T-helper 17 cell (primary cell): ENCODE measurements at regions not wholly inside any gene's neighbourhood (a gene's known extent, or its start where the extent isn't known, plus 50 kb on each side); places are given as distances from the start of the nearest gene placed in this dataset.
"Not testable (repeated sequence)": the region's sequence is repeated elsewhere in the genome, so short reads cannot be mapped to it uniquely, and the experiment has no call there.

Source experiments
- ATAC-seq: fragments of 150-1000 bp; cut with Tn5 transposase; 2 replicates; pipeline ENCODE4 v1.10.0; 2021; ENCODE audit warnings: mild to moderate bottlenecking, moderate library complexity
- DNase-seq, 3 donors: peaks; one replicate each; pipeline versions ENCODE4 v3.0.0 to v3.0.0-alpha.2; 2020 to 2021
- H3K9me3 ChIP-seq: one replicate; pipeline ENCODE4 v1.7.0; 2013; ENCODE audit warnings: low read length, mild to moderate bottlenecking; ENCODE audit not compliant: control insufficient read depth, poor library complexity, severe bottlenecking
- H3K27ac Mint-ChIP-seq: one replicate; pipeline ENCODE4 v1.8.0; 2022; ENCODE audit warnings: mild to moderate bottlenecking, moderate library complexity, mixed read lengths
- H3K27me3 Mint-ChIP-seq: one replicate; pipeline ENCODE4 v1.8.0; 2022; ENCODE audit warnings: mixed read lengths
- H3K36me3 Mint-ChIP-seq: one replicate; pipeline ENCODE4 v1.8.0; 2022; ENCODE audit warnings: low read depth, mixed read lengths
- H3K4me1 Mint-ChIP-seq: one replicate; pipeline ENCODE4 v1.8.0; 2022; ENCODE audit warnings: mild to moderate bottlenecking, mixed read lengths
- H3K4me3 Mint-ChIP-seq: one replicate; pipeline ENCODE4 v1.8.0; 2022; ENCODE audit warnings: mild to moderate bottlenecking, moderate library complexity, mixed read lengths

GRCh38 chr18:46213295-46213694, 109.1 kb downstream of the HAUS1 start:
- no peaks in the 10 kb centered on the region for H3K36me3 Mint-ChIP-seq
- peak; percentile 68 for ATAC-seq
- H3K27me3 Mint-ChIP-seq, result no peaks in the 10 kb centered on the region
- peaks cover 45% of the 10 kb centered on the region for H3K4me1 Mint-ChIP-seq
- H3K27ac Mint-ChIP-seq, result peak overlapping the region; percentile 21
- peak overlapping the region; percentile 50 for H3K4me3 Mint-ChIP-seq
- H3K9me3 ChIP-seq, result no peaks in the 10 kb centered on the region
- DNase-seq, result no peak

DNA sequence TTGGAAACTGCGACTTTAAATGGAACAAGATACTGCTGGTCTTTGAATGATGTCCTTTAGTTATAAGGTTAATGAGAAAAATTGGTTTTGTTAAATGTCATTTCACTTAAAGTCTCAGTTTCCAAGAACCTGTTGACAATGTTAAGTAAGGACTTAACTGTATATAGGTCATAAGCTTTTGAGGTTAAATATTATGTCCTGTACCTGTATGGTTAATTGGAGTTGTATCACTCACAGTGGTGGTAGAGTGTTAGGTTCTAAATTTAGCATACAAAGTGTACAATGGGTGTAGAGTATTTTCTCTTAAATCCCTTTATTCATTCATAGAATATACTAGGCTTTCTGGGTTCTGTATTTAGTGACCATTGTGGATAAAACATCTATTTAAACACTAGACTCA, 110.2 kb downstream of the HAUS1 start:
- H3K9me3 ChIP-seq, result no peaks in the 10 kb centered on the region
- DNase-seq (no peak), ATAC-seq (no peak)
- H3K4me3 Mint-ChIP-seq, result no peak overlapping the region
- H3K27ac Mint-ChIP-seq, result no peak overlapping the region
- H3K27me3 Mint-ChIP-seq, result no peaks in the 10 kb centered on the region
- H3K36me3 Mint-ChIP-seq, result peaks cover 2% of the 10 kb centered on the region
- H3K4me1 Mint-ChIP-seq, result peaks cover 45% of the 10 kb centered on the region

DNA sequence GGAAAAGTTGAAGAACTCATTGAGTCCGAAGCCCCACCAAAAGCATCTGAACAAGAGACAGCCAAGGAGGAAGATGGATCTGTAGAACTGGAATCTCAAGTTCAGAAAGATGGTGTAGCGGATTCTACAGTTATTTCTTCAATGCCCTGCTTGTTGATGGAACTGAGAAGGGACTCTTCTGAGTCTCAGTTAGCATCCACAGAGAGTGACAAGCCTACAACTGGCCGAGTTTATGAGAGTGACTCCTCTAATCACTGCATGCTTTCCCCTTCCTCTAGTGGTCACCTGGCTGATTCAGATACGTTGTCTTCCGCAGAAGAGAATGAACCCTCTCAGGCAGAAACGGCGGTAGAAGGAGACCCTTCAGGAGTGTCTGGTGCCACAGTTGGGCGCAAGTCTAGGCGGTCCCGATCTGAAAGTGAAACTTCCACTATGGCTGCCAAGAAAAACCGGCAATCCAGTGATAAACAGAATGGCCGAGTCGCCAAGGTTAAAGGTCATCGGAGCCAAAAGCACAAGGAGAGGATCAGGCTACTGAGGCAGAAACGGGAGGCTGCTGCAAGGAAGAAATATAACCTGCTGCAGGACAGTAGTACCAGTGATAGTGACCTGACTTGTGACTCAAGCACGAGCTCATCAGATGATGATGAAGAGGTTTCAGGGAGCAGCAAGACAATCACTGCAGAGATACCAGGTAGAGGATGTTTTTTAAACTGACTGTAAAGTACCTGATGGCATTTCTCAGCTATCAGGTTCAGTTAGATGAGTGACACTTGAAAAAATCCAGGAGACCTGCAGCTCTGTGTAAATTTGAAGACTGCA, 111.9 kb downstream of the HAUS1 start:
- DNase-seq (no peak), ATAC-seq (no peak)
- H3K9me3 ChIP-seq, result no peaks in the 10 kb centered on the region
- Mint-ChIP-seq H3K4me1 (peaks cover 38% of the 10 kb centered on the region), H3K27me3 (no peaks in the 10 kb centered on the region), H3K27ac (peak overlapping the region; percentile 27), H3K4me3 (no peak overlapping the region), H3K36me3 (peaks cover 2% of the 10 kb centered on the region)

- H3K4me1 Mint-ChIP-seq, result peaks cover 46% of the 10 kb centered on the region
- H3K9me3 ChIP-seq, result no peaks in the 10 kb centered on the region
- H3K27me3 Mint-ChIP-seq, result no peaks in the 10 kb centered on the region
- peaks cover 2% of the 10 kb centered on the region for H3K36me3 Mint-ChIP-seq
- no peak overlapping the region for H3K4me3 Mint-ChIP-seq
- H3K27ac Mint-ChIP-seq, result no peak overlapping the region
- no peak for ATAC-seq
- no peak for DNase-seq
Measured at GRCh38 chr18:46220116-46220515, 115.9 kb downstream of the HAUS1 start.

DNA sequence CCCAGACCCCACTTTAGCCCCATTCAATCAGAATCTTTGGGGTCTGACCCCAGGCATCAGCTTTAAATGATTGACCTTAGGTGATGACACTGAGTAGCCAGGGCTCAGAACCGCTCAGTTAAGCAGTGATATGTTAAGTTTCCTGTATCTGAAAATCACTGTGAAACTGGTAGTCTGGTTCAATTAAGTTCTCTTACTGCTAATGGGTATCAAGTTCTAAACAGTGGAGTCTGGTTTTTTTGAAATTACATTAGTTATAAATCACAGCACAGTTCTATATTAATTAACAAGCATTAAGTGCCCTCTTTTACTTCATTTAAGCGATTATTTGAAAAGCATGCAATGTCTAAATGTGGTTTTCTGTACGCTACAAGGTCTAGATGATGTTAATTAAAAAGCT, 117.9 kb downstream of the HAUS1 start:
- H3K4me1 Mint-ChIP-seq, result peaks cover 44% of the 10 kb centered on the region

DNA sequence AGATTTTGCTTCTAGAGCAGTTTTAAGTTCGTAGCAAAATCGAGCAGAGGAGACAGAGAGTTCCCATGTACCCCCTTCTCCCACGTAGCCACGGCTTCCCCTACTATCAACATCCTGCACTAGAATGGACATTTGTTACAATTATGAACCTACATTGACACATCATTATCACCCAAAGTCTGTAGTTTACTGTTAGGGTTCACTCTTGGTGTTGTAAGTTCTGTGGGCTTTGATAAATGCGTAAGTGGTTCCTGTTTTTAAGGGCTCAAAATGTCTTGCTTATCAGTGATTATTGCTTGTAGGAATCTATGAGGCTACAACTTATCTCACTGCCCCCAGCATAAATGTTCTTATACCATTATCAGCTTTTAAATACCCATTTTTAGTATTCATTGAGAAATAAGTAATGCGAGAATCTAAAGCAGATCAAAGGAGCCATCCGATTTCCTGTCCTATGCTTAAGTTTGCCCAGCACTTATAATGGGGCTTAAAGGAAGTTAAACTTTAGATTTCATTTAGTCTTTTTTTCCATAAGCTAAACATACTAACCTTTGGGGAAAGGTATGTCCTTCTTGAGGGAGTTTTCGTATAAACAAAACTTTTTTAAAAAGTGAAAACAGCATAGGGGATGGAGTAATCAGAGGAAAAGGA, 118.7 kb downstream of the HAUS1 start:
- Mint-ChIP-seq H3K4me3 (peak overlapping the region; percentile 69), H3K4me1 (peaks cover 42% of the 10 kb centered on the region), H3K36me3 (peaks cover 2% of the 10 kb centered on the region), H3K27ac (peak overlapping the region; percentile 85), H3K27me3 (no peaks in the 10 kb centered on the region)
- no peaks in the 10 kb centered on the region for H3K9me3 ChIP-seq
- DNase-seq, result no peak
- peak; percentile 59 for ATAC-seq

More for the DNA sequence above, 117.9 kb downstream of the HAUS1 start:
- Mint-ChIP-seq H3K4me3 (no peak overlapping the region), H3K36me3 (peaks cover 2% of the 10 kb centered on the region), H3K27me3 (no peaks in the 10 kb centered on the region), H3K27ac (peak overlapping the region; percentile 85)
- no peaks in the 10 kb centered on the region for H3K9me3 ChIP-seq
- peak; percentile 30 for ATAC-seq
- DNase-seq, result no peak

DNA sequence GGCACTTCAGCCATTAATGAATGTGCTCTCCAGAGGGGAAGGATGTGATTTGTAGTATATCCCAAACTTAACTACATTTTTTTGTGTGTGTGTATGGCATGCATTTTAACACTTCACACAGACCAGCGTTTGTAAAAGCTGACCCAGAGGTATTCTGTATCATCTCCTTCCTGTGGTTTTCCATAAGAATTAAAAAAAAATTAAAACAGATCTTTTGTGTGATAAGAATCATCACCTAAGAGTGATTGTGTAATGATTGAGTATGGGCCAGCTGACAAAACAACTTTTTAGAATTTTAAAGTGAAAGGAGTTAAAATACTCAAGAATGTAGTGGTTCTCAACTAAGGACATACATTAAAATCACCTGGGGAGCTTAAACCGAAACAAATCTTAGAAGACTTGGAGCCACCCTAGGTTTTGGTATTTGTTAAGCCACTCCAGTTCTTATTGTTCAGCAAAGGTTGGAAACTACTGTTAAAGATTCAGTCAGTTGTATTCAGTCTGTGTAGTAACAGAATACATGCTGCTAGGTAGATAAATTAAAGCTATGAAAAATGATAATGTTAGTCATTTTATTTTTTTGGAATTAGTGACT, 120.1 kb downstream of the HAUS1 start:
- DNase-seq (no peak), ATAC-seq (peak; percentile 11)
- Mint-ChIP-seq H3K4me3 (no peak overlapping the region), H3K36me3 (no peaks in the 10 kb centered on the region), H3K27me3 (no peaks in the 10 kb centered on the region), H3K27ac (peak overlapping the region; percentile 85), H3K4me1 (peaks cover 31% of the 10 kb centered on the region)
- H3K9me3 ChIP-seq, result no peaks in the 10 kb centered on the region

DNA sequence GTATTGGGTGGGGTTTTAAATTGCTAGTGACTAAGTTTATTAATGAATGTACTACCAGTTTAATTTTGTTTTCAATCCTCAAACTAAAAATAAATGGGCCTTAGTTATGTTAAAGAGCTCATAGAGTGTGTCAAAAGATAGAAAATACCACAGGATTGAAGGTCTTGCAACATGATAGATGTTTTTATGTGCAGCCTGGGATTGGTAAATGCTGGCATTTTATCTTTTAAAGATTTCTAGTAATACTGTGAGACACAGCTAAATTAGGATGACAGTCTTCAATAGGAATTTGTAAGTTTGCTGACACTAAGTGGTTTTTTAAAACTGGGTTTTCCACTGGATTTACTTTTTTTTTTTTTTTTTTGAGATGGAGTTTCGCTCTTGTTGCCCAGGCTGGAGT, 122.3 kb downstream of the HAUS1 start:
- peaks cover 28% of the 10 kb centered on the region for H3K4me1 Mint-ChIP-seq
- H3K27ac Mint-ChIP-seq, result no peak overlapping the region
- no peaks in the 10 kb centered on the region for H3K27me3 Mint-ChIP-seq
- ATAC-seq, result no peak
- no peak overlapping the region for H3K4me3 Mint-ChIP-seq
- H3K9me3 ChIP-seq, result no peaks in the 10 kb centered on the region
- DNase-seq, result no peak
- H3K36me3 Mint-ChIP-seq, result no peaks in the 10 kb centered on the region

DNA sequence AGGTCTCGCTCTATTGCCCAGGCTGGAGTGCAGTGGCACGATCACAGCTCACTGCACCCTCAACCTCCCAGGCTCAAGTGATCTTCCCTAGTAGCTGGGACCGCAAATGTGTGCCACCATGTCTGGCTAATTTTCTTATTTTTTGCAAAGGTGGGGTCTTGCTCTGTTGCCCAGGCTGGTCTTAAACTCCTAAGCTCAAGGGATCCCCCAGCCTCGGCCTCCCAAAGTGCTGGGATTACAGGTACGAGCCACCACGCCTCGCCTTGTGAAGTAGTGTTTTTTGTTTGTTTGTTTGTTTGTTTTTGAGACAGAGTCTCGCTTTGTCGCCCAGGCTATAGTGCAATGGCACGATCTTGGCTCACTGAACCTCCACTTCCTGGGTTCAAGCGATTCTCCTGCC, 125.5 kb downstream of the HAUS1 start:
- Mint-ChIP-seq H3K27ac (peak overlapping the region; percentile 85), H3K4me3 (peak overlapping the region; percentile 41)
- not testable (repeated sequence) for DNase-seq, H3K4me1 Mint-ChIP-seq, H3K36me3 Mint-ChIP-seq, H3K9me3 ChIP-seq, ATAC-seq, H3K27me3 Mint-ChIP-seq

DNA sequence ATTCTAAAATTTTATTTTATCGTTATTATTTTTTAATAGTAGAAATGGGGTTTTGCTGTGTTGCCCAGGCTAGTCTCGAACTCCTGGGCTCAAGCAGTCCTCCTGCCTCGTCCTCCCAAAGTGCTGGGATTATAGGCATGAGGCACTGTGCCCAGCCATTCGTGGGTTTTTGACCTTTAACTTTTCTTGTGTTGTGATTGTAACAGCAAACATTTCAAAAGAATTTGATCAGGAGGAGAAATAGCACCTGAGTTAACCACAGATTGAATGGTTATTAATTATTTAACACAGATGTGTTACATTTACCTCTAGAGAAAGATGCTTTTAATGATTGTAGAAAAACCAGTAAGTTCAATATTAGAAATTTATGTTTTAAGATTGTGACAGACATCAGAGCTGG, 132.0 kb downstream of the HAUS1 start:
- Mint-ChIP-seq H3K4me1 (peaks cover 23% of the 10 kb centered on the region), H3K27me3 (no peaks in the 10 kb centered on the region), H3K4me3 (no peak overlapping the region), H3K27ac (no peak overlapping the region), H3K36me3 (peaks cover 3% of the 10 kb centered on the region)
- ATAC-seq (no peak), DNase-seq (no peak)
- H3K9me3 ChIP-seq, result no peaks in the 10 kb centered on the region

DNA sequence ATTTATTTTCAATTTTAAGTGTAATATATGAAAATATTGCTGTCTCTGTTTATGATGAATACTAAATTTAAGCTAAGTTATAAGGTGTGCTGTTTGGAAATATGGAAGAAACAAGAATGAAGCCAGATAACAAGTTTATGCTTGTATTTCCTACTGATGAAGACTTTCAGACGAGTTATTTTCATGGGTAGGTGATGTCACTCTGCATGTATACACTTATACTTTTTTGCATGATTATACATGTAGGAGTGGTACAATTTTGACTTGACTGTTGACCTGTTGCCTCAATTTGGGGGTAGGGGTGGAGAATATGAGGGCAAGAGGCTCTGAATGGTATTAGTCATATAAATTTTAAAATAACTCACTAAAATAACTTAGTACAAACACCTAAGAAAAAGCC, 133.7 kb downstream of the HAUS1 start:
- no peak overlapping the region for H3K27ac Mint-ChIP-seq
- peaks cover 3% of the 10 kb centered on the region for H3K36me3 Mint-ChIP-seq
- peaks cover 23% of the 10 kb centered on the region for H3K4me1 Mint-ChIP-seq

GRCh38 chr18:46239549-46239948, 135.4 kb downstream of the HAUS1 start:
- Mint-ChIP-seq H3K36me3 (peaks cover 3% of the 10 kb centered on the region), H3K4me1 (peaks cover 22% of the 10 kb centered on the region), H3K27ac (peak overlapping the region; percentile 16), H3K27me3 (no peaks in the 10 kb centered on the region), H3K4me3 (no peak overlapping the region)
- DNase-seq, result no peak
- ATAC-seq, result no peak
- no peaks in the 10 kb centered on the region for H3K9me3 ChIP-seq

More for the DNA sequence above, 133.7 kb downstream of the HAUS1 start:
- H3K4me3 Mint-ChIP-seq, result no peak overlapping the region
- H3K9me3 ChIP-seq, result no peaks in the 10 kb centered on the region
- DNase-seq (no peak), ATAC-seq (no peak)
- no peaks in the 10 kb centered on the region for H3K27me3 Mint-ChIP-seq

DNA sequence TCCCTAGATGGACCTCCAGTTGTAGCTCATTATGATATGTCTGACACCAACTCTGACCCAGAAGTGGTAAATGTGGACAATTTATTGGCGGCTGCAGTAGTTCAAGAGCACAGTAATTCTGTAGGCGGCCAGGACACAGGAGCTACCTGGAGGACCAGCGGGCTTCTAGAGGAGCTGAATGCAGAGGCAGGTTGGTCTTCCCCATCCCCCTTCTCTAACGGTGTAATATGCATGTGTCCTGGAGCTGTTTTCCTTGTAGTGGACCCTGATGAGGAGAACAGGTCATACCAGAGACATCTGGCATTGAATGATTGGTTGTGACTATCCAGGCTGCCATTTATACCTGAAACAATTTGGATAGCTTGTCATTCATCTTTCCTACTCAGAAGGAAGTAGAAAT, 135.8 kb downstream of the HAUS1 start:
- DNase-seq (no peak), ATAC-seq (no peak)
- peak overlapping the region; percentile 16 for H3K27ac Mint-ChIP-seq
- H3K36me3 Mint-ChIP-seq, result peaks cover 3% of the 10 kb centered on the region
- peaks cover 18% of the 10 kb centered on the region for H3K4me1 Mint-ChIP-seq
- no peaks in the 10 kb centered on the region for H3K9me3 ChIP-seq
- H3K27me3 Mint-ChIP-seq, result no peaks in the 10 kb centered on the region
- H3K4me3 Mint-ChIP-seq, result no peak overlapping the region
